HCT116 (cell line): ENCODE measurements at regions not wholly inside any gene's neighbourhood (a gene's known extent, or its start where the extent isn't known, plus 50 kb on each side); places are given as distances from the start of the nearest gene placed in this dataset.

ENCODE experiments used
- ATAC-seq: fragments of 200-7000 bp; cut with Tn5 transposase; 2 replicates; pipeline ENCODE4 v1.9.1; 2020; ENCODE audit warnings: mild to moderate bottlenecking, moderate library complexity
- BruUV-seq: library from RNA; stranded (reverse); fragments of 400-500 nt; replicated peaks from 2 replicates; lab custom pipeline; 2021; lab: Mats Ljungman, UMichigan
- CTCF ChIA-PET: fragments of 300-600 bp; sonication (Branson Sonifier 250); formaldehyde crosslinking; loops from one replicate; lab custom pipeline; 2021; ENCODE audit warnings: antibody characterized with exemption; lab: Charles Lee
- POLR2A ChIA-PET: fragments of 300-600, 350-600 bp; sonication (Branson Sonifier 250); formaldehyde crosslinking; loops from one replicate; lab custom pipeline; 2021; ENCODE audit warnings: antibody characterized with exemption; lab: Charles Lee
- RAD21 ChIA-PET, 2 experiments: fragments of 300-600 bp; sonication (Branson Sonifier 250); formaldehyde crosslinking; loops; one replicate each; lab custom pipeline; 2023; ENCODE audit warnings: low total read pairs in 2 of 2; ENCODE audit not compliant: uncharacterized antibody in 2 of 2, unreplicated experiment in 2 of 2, low non-redundant PET in 1 of 2; lab: Charles Lee
- DNase-seq: peaks from one replicate; pipeline ENCODE4 v3.0.0-alpha.2; 2010; ENCODE audit warnings: low read depth, low spot score
- H2AFZ ChIP-seq: fragments of 200-600 bp; shearing (Covaris generic), sonication (generic); 2 replicates; pipeline ENCODE4 v1.6.1; 2017; ENCODE audit warnings: low read depth, mixed run types, mixed read lengths, antibody characterized with exemption, low read length; ENCODE audit not compliant: poor library complexity, severe bottlenecking
- H3K27ac ChIP-seq: 2 replicates; pipeline ENCODE4 v1.5.1; 2012; ENCODE audit warnings: low read depth, low read length
- H3K27me3 ChIP-seq: fragments of 200-600 bp; sonication (generic); 2 replicates; pipeline ENCODE4 v1.6.1; 2016; ENCODE audit warnings: mixed run types, low read length, mixed read lengths; ENCODE audit not compliant: insufficient read depth
- H3K36me3 ChIP-seq, 2 experiments: fragments of 200-500 bp in 1 of 2; fragments of 200-600 bp in 1 of 2; sonication (Bioruptor generic) in 1 of 2; sonication (generic) in 1 of 2; 2 replicates each; pipeline versions ENCODE4 v1.5.1 to v1.6.1; 2014 to 2016; ENCODE audit warnings: low read length in 2 of 2, inconsistent platforms in 1 of 2, mixed read lengths in 1 of 2, mixed run types in 1 of 2; ENCODE audit not compliant: insufficient read depth in 2 of 2, control insufficient read depth in 1 of 2
- H3K4me1 ChIP-seq, 2 experiments: fragments of 200-600 bp in 1 of 2; sonication (generic) in 1 of 2; 2 replicates each; pipeline versions ENCODE4 v1.5.1 to v1.6.1; 2012 to 2017; ENCODE audit warnings: low read length in 2 of 2, inconsistent platforms in 1 of 2, mild to moderate bottlenecking in 1 of 2, mixed read lengths in 1 of 2, mixed run types in 1 of 2, moderate library complexity in 1 of 2; ENCODE audit not compliant: insufficient read depth in 2 of 2, control insufficient read depth in 1 of 2
- H3K4me2 ChIP-seq: fragments of 200-600 bp; sonication (generic); 2 replicates; pipeline ENCODE4 v1.6.1; 2017; ENCODE audit warnings: mixed run types, low read length, mixed read lengths
- H3K4me3 ChIP-seq, 2 experiments: fragments of 200-600 bp in 1 of 2; sonication (generic) in 1 of 2; replicated peaks in 1 of 2; 2 replicates each; pipeline ENCODE4 v1.5.1; 2011 to 2016; ENCODE audit warnings: low read length in 2 of 2, control low read depth in 1 of 2, low read depth in 1 of 2, mild to moderate bottlenecking in 1 of 2, mixed read lengths in 1 of 2, mixed run types in 1 of 2
- H3K79me2 ChIP-seq: fragments of 200-600 bp; sonication (generic); 2 replicates; pipeline ENCODE4 v1.6.1; 2017; ENCODE audit warnings: mild to moderate bottlenecking, mixed run types, low read length, moderate library complexity, mixed read lengths; ENCODE audit not compliant: insufficient read depth
- H3K9ac ChIP-seq: fragments of 200-600 bp; sonication (generic); 2 replicates; pipeline ENCODE4 v1.6.1; 2016; ENCODE audit warnings: low read length, mixed read lengths
- H3K9me2 ChIP-seq: fragments of 200-600 bp; sonication (generic), shearing (Covaris generic); 2 replicates; pipeline ENCODE4 v1.6.1; 2017; ENCODE audit warnings: mixed run types, mild to moderate bottlenecking, moderate library complexity; ENCODE audit not compliant: insufficient read depth
- H3K9me3 ChIP-seq, 2 experiments: fragments of 200-500 bp in 1 of 2; fragments of 200-600 bp in 1 of 2; sonication (Bioruptor generic) in 1 of 2; sonication (generic) in 1 of 2; 2 replicates each; pipeline ENCODE4 v1.6.1; 2014 to 2017; ENCODE audit warnings: low read length in 2 of 2, mixed read lengths in 2 of 2, inconsistent platforms in 1 of 2, low read depth in 1 of 2, mild to moderate bottlenecking in 1 of 2, mixed run types in 1 of 2, moderate library complexity in 1 of 2; ENCODE audit not compliant: control insufficient read depth in 1 of 2, insufficient read depth in 1 of 2
- H4K20me1 ChIP-seq: fragments of 200-600 bp; sonication (generic), shearing (Covaris generic); 2 replicates; pipeline ENCODE4 v1.6.1; 2017; ENCODE audit warnings: mixed run types, mild to moderate bottlenecking, moderate library complexity; ENCODE audit not compliant: insufficient read depth
- CBX3 ChIP-seq: IDR thresholded peaks from 2 replicates; pipeline ENCODE4 v1.6.1; 2012; ENCODE audit warnings: low read depth
- CEBPB ChIP-seq: IDR thresholded peaks from 2 replicates; pipeline ENCODE4 v1.6.1; 2012; ENCODE audit warnings: low read depth
- EGR1 ChIP-seq: IDR thresholded peaks from 2 replicates; pipeline ENCODE4 v1.6.1; 2012; ENCODE audit warnings: low read depth
- EZH2 ChIP-seq: fragments of 200-600 bp; sonication (generic); IDR thresholded peaks from 2 replicates; pipeline ENCODE4 v1.6.1; 2017; ENCODE audit warnings: antibody characterized with exemption, mixed run types
- EZH2phosphoT487 ChIP-seq: fragments of 200-600 bp; IDR thresholded peaks from 2 replicates; pipeline ENCODE4 v1.6.1; 2018; ENCODE audit warnings: antibody characterized with exemption, borderline replicate concordance
- POLR2A ChIP-seq: IDR thresholded peaks from 2 replicates; pipeline ENCODE4 v1.7.0; 2011; ENCODE audit warnings: borderline replicate concordance; ENCODE audit not compliant: insufficient read depth, insufficient read length; ENCODE audit errors: extremely low read depth
- RAD21 ChIP-seq: IDR thresholded peaks from 2 replicates; pipeline ENCODE4 v1.6.1; 2012; ENCODE audit warnings: low read depth, mild to moderate bottlenecking
- REST ChIP-seq: IDR thresholded peaks from 2 replicates; pipeline ENCODE4 v1.6.1; 2012; ENCODE audit warnings: low read depth
- SRF ChIP-seq: IDR thresholded peaks from 2 replicates; pipeline ENCODE4 v1.6.1; 2012; ENCODE audit warnings: low read depth
- TCF7L2 ChIP-seq: IDR thresholded peaks from 2 replicates; pipeline ENCODE4 v1.7.0; 2011; ENCODE audit warnings: borderline replicate concordance, inconsistent platforms; ENCODE audit not compliant: insufficient read depth, insufficient read length; ENCODE audit errors: extremely low read depth
- ZBTB33 ChIP-seq: IDR thresholded peaks from 2 replicates; pipeline ENCODE4 v1.6.1; 2011; ENCODE audit warnings: mild to moderate bottlenecking, low read length, moderate library complexity; ENCODE audit not compliant: insufficient replicate concordance; ENCODE audit errors: extremely low read depth
- ZFX ChIP-seq: fragments of 450-650 bp; IDR thresholded peaks from 2 replicates; pipeline ENCODE4 v1.6.1; 2017
- intact Hi-C: fragments of 100-400 bp; cut with micrococcal nuclease; formaldehyde crosslinking; loops from 2 replicates; pipeline ENCODE4 v1.10.0; 2022
- TF ChIP-seq, protein P1 (sequence below), 3 experiments: fragments of 200-600 bp in 1 of 3; sonication (generic) in 1 of 3; IDR thresholded peaks in 2 of 3; conservative IDR thresholded peaks in 1 of 3; 2 replicates each; pipeline ENCODE4 v1.5.1; 2012 to 2017; ENCODE audit warnings: low read depth in 2 of 3, low read length in 2 of 3, antibody characterized with exemption in 1 of 3, borderline replicate concordance in 1 of 3, control low read depth in 1 of 3, mild to moderate bottlenecking in 1 of 3, mixed read lengths in 1 of 3, mixed run types in 1 of 3, moderate library complexity in 1 of 3; ENCODE audit not compliant: insufficient read depth in 1 of 3
- TF ChIP-seq, protein P2 (sequence below): IDR thresholded peaks from 2 replicates; pipeline ENCODE4 v1.6.1; 2012

- CTCF ChIA-PET = no interaction called here
- BruUV-seq = no TSS peak
- Histone ChIP-seq H4K20me1 (no peaks in the 10 kb centered on the region), H2AFZ (no peak overlapping the region), H3K9me2 (no peaks in the 10 kb centered on the region), H3K36me3 (no peaks in the 10 kb centered on the region), H3K9ac (no peak overlapping the region)
- ATAC-seq (no peak), DNase-seq (no peak)
- intact Hi-C loops = no loop called here
- TF ChIP-seq EZH2phosphoT487 (no peak), ZFX (no peak), REST (no peak), EZH2 (no peak), TCF7L2 (no peak), EGR1 (no peak), ZBTB33 (no peak), POLR2A (no peak), CEBPB (no peak), RAD21 (no peak), CBX3 (no peak), SRF (no peak)
- TF ChIP-seq, protein P1, sequence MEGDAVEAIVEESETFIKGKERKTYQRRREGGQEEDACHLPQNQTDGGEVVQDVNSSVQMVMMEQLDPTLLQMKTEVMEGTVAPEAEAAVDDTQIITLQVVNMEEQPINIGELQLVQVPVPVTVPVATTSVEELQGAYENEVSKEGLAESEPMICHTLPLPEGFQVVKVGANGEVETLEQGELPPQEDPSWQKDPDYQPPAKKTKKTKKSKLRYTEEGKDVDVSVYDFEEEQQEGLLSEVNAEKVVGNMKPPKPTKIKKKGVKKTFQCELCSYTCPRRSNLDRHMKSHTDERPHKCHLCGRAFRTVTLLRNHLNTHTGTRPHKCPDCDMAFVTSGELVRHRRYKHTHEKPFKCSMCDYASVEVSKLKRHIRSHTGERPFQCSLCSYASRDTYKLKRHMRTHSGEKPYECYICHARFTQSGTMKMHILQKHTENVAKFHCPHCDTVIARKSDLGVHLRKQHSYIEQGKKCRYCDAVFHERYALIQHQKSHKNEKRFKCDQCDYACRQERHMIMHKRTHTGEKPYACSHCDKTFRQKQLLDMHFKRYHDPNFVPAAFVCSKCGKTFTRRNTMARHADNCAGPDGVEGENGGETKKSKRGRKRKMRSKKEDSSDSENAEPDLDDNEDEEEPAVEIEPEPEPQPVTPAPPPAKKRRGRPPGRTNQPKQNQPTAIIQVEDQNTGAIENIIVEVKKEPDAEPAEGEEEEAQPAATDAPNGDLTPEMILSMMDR (IDR thresholded peaks at IDR 0.05 in 2 of 3, conservative IDR thresholded peaks at IDR 0.05 in 1 of 3; ENCODE audit: borderline replicate concordance in 1 of 3, insufficient read depth in 1 of 3, low read depth in 2 of 3, low read length in 2 of 3) = no peak
- TF ChIP-seq, protein P2, sequence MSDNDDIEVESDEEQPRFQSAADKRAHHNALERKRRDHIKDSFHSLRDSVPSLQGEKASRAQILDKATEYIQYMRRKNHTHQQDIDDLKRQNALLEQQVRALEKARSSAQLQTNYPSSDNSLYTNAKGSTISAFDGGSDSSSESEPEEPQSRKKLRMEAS = no peak
- TF ChIP-seq, all 23 proteins: peak for 0
- Histone ChIP-seq H3K9me3 (no peaks in the 10 kb centered on the region), H3K4me3 (no peak overlapping the region), H3K27ac (no peak overlapping the region), H3K27me3 (no peaks in the 10 kb centered on the region), H3K79me2 (no peaks in the 10 kb centered on the region), H3K4me1 (no peaks in the 10 kb centered on the region), H3K4me2 (no peak overlapping the region)
- POLR2A ChIA-PET = no interaction called here
- RAD21 ChIA-PET = no interaction called here
Observed at GRCh38 chr5:144026286-144026685, 144.2 kb downstream of the YIPF5 start.
